Left lobe of liver (tissue), 2 donors: ENCODE measurements at regions not wholly inside any gene's neighbourhood (a gene's known extent, or its start where the extent isn't known, plus 50 kb on each side); places are given as distances from the start of the nearest gene placed in this dataset.
A peak's percentile ranks its signal among the peaks of the same experiment; 100 is the strongest.

Source experiments
- ATAC-seq: fragments of 200-7000 bp; cut with Tn5 transposase; one replicate; pipeline ENCODE4 v1.9.1; 2020; ENCODE audit warnings: mild to moderate bottlenecking, moderate library complexity
- DNase-seq: peaks from one replicate; pipeline ENCODE4 v3.0.0-alpha.2; 2020; ENCODE audit warnings: low spot score
- donor health status: DM: no; HTN: no; CAD: no; lungs with moderate emphysema.
- donor health status: DM: no; HTN: yes; CAD: no.

DNA sequence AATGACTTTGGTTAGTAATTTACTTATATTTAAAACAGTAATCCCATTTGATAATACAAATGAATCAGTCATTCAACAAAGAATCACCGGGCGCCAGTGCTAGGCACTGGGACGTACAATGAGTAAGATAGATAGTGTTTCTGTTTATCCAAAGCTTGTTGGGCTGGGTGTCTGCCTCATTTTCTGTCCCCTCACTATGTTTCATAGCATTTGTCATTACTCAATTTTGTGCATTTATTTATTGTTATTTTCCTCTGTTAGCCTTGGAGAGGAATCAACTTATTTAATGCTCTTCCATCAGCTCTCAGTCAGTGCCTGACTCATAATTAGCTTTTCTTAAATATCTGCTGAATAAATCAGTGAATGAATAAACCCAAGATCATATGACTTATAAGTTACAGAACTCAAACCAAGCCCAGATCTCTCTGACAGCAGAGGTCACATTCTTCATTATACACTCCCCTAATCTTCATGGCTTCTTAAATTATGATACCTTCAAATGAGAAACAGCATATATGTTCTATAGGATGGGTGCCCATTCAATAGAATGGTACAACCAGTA lies 86.2 kb downstream of the TSPAN8 start:
- ATAC-seq, result no peak

DNA sequence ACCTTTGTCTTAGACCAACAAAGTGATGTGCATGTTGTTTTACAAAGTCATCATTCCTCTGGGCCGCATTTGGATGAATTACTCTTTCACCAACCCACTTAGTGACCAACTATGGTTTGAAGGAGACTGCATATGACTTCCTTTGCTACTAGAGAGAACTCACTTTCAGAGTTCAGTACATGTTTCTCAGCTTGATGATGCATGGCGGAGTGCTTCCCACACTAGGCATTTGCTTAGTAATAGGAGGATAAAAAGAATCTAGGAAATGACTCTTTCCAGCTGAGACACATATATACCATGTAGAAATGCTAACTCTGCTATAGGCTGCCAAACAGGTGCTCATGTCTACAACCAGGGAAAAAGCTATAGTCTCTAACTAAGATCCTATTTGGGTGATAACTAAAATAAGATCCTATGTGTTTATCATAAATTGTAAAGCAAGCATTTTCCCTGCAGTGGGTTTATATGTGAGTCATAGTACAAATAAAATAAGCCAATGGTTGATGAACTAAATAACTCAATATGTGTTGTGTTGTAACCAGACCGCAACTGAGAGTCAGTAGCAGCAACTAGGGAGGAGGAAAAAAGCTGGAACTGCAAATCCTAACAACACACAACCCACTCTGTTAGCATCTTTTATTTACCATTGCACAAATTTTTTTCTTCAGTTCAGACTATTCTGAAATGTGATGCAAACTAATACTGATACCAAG lies 87.2 kb downstream of the TSPAN8 start:
- no peak for DNase-seq
- ATAC-seq, result no peak

More for the DNA sequence above, 86.2 kb downstream of the TSPAN8 start:
- DNase-seq, result no peak

- DNase-seq (no peak), ATAC-seq (no peak)
These were observed 88.5 kb downstream of the TSPAN8 start for GRCh38 chr12:71069311-71069710.

- no peak for ATAC-seq
These were observed 94.7 kb downstream of the TSPAN8 start for GRCh38 chr12:71063087-71063486.

DNA sequence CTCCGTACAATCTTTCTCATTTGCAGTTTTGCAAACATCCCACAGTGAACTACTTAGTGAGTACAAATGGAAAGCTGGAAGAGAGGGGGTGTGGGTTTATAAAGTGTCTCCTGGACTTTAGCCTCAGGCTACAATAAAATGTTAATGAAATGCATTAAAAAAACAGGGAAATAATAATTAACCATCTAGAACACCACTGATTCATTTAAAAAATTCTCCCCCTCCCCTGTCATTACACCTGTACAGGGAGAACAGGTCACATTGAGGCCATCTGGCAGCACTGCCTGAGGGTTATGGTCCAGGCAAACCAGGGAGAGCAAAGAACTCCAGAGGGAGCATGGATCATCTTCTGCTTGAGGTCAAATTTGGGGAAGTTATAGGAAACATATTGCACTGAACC lies 96.3 kb downstream of the TSPAN8 start:
- ATAC-seq, result no peak
- DNase-seq, result no peak

More at GRCh38 chr12:71063087-71063486, 94.7 kb downstream of the TSPAN8 start:
- DNase-seq, result no peak

DNA sequence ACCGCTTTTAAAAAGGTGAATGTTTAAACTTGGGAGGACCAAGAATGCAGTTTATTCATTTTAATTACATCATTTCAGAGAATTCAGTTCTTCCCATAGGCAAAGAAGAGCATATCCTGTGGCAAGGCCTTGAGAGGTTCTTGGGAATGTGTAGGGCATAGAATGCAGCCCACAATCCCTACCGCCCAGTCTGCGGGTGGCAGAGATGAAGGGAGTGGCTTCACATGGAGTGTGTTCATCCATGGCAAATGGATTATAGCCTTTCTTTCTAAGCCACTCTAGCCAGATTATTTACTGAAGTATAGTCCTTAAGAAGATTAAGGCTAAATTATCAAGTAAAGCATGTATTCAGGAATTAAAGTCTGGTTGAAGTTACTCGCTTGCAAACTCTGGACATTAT lies 97.4 kb downstream of the TSPAN8 start:
- DNase-seq, result no peak
- no peak for ATAC-seq

- no peak for ATAC-seq
- DNase-seq, result no peak
These were observed 100.5 kb downstream of the TSPAN8 start for GRCh38 chr12:71057330-71057729.

DNA sequence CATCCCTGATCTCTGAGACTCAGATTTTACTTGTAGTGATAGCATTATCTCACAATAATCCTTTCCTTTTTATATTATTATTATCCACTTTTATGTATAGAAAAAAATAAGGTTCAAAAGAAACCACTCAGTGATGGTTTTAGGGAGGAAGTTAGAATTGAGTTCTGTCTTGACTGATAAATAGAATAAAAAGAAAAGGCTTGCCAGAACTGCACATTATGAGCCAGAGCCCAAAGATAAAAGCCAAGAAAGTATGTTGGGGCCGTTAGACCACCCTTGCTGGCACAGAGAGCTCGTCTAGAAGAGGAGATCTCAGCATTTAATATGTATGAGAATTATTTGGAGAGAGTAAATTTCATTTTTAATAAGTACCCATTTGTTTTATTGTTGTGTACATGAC lies 103.2 kb downstream of the TSPAN8 start:
- ATAC-seq, result no peak
- no peak for DNase-seq

DNA sequence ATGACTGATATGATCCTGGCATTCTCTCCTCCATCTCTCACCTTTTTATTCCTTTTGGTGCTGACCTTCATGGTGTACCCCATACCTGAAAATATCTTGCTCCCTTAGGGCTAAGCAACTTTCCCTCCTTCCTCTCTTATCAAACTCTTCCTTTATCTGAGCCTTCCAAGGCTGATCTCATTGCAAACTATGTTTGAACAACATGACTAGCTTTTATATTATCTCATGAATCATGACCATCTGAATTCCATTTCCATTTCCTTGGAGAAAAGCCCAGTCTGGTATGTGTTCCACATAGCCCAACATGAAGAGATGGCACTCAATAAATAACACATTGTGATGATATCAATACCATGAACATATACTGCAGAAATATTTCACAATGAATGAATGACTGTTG lies 111.6 kb downstream of the TSPAN8 start:
- ATAC-seq, result no peak

GRCh38 chr12:71045781-71046180 lies 112.0 kb downstream of the TSPAN8 start:
- no peak for ATAC-seq
- no peak for DNase-seq

More for the DNA sequence above, 111.6 kb downstream of the TSPAN8 start:
- no peak for DNase-seq

DNA sequence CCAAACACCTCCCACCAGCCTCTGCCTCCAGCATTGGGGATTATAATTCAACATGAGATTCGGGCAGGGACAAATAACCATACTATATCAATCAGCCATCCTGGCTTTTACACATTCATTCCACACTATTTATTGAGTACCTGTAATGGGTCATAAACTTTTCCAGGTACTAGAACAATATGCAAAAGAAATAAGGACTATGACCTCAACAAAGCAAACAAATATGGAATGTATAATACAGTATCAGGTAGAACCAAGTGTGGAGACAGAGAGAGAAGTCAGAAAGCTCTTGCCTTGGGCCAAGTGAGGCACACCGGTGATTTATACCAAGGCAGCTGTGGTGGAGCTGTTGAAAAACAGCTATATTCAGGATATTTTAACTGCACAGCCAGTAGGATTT lies 116.3 kb downstream of the TSPAN8 start:
- no peak for ATAC-seq
- no peak for DNase-seq

DNA sequence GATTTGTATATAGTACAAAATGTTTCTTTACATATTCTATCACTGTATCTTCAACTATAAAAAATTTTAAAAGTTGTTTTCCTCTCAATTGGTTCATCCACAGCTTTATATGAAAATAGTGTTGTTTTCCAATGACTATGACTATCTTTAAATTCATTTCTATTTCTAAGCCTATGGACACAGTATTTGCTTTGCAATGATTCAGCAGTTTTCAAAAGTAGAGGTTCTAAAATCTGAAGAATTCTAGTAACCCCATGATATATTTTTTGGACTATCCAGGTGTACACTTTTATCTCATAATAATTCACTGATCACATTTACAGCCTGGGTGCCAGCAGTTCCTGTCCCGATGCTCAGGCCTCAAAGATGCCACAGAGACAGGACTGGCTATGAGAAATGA lies 118.4 kb upstream of the PTPRR start:
- no peak for DNase-seq
- no peak for ATAC-seq

DNA sequence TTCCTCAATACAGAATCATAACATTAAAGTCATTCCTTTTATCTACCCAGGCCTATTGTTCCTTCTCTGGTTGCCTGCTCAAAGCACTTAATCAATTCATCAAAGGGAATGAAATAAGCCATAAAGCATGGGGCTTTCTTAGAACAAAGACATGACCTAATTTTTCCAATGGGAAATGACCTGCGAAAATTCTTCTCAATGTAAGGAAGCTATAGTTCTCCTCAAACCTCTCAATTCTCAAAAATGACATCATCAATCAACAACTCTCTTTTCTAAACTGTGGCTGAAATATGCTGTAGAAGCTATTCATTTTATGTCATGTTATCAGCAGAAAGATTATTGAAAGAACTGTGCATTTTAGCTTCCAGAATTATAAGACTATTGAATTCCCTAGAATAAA lies 116.0 kb upstream of the PTPRR start:
- DNase-seq (no peak), ATAC-seq (no peak)

- no peak for ATAC-seq
- DNase-seq, result no peak
These were observed 112.4 kb upstream of the PTPRR start for GRCh38 chr12:71032933-71033332.

GRCh38 chr12:71029302-71029701 lies 108.8 kb upstream of the PTPRR start:
- no peak for ATAC-seq
- DNase-seq, result no peak

DNA sequence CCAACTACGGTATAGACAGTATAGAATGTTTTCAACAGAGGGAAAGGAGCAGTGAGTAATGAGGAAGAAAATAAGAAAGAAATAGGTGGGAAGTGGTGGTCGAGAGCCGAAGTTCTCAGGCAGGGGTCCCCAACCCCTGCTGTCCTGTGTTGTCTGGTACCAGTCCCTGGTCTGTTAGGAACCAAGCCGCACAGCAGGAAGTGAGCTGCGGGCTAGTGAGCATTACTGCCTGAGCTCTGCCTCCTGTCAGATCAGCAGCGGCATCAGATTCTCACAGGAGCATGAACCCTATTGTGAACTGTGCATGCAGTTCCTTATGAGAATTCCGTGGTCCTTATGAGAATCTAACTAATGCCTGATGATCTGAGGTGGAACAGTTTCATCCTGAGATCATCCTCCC lies 107.3 kb upstream of the PTPRR start:
- no peak for ATAC-seq
- no peak for DNase-seq

DNA sequence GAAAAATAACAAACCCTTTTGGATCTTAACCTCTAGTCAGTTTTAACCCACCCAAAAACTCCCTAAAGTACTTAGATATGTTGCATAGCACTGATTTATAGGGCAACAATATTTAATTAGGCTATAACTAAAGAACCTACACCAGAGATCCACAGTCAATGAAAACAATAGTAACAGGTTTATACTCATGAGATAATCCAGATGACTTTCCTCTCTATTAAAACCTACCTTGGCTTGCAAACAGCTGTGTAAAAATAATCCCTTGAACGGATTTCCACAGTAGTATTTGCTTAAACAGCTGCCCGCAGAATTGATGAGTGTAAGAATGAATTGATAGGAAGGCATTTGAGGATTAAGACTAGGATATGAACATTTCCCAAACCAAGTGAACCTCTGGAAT lies 104.3 kb upstream of the PTPRR start:
- DNase-seq, result no peak
- no peak for ATAC-seq

GRCh38 chr12:71024281-71024680 lies 103.7 kb upstream of the PTPRR start:
- no peak for ATAC-seq

DNA sequence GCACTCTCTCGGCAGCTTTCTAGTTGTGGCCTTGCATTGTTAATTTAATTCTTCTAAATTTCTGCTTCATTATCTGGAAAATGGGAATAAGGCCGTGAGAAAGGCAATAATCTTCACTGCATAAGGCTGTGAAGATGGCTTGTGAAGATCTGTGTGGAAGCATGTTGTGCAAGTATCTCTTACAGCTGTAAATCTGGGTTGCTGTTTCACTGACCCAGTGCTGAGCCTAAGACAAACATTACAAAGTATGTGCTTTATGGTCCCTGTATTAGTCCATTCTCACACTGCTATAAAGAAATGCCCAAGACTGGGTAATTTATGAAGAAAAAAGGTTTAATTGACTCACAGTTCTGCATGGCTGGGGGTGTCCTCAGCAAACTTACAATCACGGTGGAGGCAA lies 101.0 kb upstream of the PTPRR start:
- ATAC-seq, result no peak
- DNase-seq, result no peak

More at GRCh38 chr12:71024281-71024680, 103.7 kb upstream of the PTPRR start:
- no peak for DNase-seq

DNA sequence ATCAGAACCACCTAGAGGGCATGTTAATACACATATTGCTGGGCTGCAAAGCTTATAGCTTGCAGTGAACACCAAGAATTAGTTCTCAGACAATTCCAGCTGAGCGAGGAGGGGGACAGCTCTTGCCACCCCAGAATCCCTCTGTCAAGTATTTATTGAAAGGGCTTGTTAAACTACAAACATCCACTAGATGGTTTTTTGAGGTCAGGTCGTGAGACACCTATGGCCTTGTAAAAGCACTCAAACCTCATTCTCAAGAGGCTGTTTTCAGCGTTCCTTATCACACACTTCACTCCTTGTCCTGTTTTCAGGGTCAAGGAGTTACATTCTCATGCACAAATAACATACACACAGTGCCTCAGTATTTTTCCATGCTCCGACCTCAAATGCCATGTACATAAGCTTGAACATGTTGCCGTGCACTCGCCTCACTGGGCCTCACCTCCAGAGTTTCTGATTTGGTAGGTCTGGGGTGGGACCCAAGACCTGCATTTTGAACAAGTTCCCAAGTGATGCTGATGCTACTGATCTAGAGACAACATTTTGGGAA lies 98.8 kb upstream of the PTPRR start:
- ATAC-seq, result no peak
- no peak for DNase-seq

- ATAC-seq (no peak), DNase-seq (no peak)
These were observed 98.1 kb upstream of the PTPRR start for GRCh38 chr12:71018682-71019081.

DNA sequence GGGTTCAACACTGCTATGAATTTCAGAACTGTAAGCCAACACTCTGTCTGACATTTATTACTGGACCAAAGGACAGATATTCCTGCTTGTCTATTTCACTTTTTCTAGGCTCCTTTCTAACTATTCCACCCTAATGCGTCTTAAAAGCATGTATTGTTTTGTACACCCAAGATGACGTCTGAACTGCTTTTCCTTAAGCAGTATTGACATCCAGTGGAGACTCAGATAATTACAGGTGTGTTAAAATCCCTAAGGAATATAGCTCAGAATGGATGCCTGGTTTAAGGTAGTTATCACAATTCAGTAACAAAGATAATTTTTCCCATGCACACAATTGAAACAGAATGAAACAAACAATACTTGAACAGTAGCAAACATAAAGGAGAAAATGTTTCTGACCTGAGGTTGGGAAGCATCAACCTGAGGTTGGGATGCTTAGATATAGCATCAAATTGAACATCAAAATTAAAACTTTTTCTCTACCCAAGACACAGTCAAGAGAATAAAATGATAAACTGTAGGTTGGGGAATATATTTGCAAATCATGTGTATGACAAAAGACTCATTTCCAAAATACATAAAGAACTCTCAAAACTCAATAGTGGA lies 93.7 kb upstream of the PTPRR start:
- DNase-seq (no peak), ATAC-seq (peak; percentile 73)
